IMR-90 (cell line): ENCODE measurements at regions not wholly inside any gene's neighbourhood (a gene's known extent, or its start where the extent isn't known, plus 50 kb on each side); places are given as distances from the start of the nearest gene placed in this dataset.

ENCODE experiments used
- ATAC-seq: fragments of 200-7000 bp; cut with Tn5 transposase; 2 replicates; pipeline ENCODE4 v1.9.1; 2020; ENCODE audit warnings: low read depth, mild to moderate bottlenecking, moderate library complexity
- BruUV-seq: library from RNA; stranded (reverse); fragments of 400-500 nt; replicated peaks from 2 replicates; lab custom pipeline; 2021; lab: Mats Ljungman, UMichigan
- CTCF ChIA-PET: fragments of 300-600 bp; formaldehyde crosslinking; extraction: SDS; loops from one replicate; lab custom pipeline; 2021; ENCODE audit warnings: antibody characterized with exemption; lab: Yijun Ruan, JAX
- POLR2A ChIA-PET: fragments of 300-600 bp; sonication (Branson Sonifier 250); formaldehyde crosslinking; loops from one replicate; lab custom pipeline; 2022; ENCODE audit warnings: antibody characterized with exemption; ENCODE audit not compliant: unreplicated experiment; lab: Charles Lee
- DNase-seq: peaks from one replicate; pipeline ENCODE4 v3.0.0; 2013
- H2AFZ ChIP-seq: replicated peaks from 2 replicates; pipeline ENCODE3; 2013; ENCODE audit warnings: low read length, mild to moderate bottlenecking; ENCODE audit not compliant: poor library complexity
- H2AK5ac ChIP-seq: 2 replicates; pipeline ENCODE4 v1.6.1; 2013; ENCODE audit warnings: low read depth, low read length, inconsistent platforms
- H2AK9ac ChIP-seq: replicated peaks from 2 replicates; pipeline ENCODE3; 2013; ENCODE audit warnings: mild to moderate bottlenecking, low read depth, low read length, moderate library complexity; ENCODE audit not compliant: poor library complexity
- H2BK120ac ChIP-seq: 2 replicates; pipeline ENCODE4 v1.6.1; 2013; ENCODE audit warnings: low read depth, low read length, inconsistent platforms
- H2BK15ac ChIP-seq: 3 replicates; pipeline ENCODE4 v1.6.1; 2013; ENCODE audit warnings: low read depth, low read length, inconsistent platforms
- H2BK20ac ChIP-seq: 2 replicates; pipeline ENCODE4 v1.6.1; 2013; ENCODE audit warnings: low read depth, mild to moderate bottlenecking, inconsistent platforms, low read length, moderate library complexity
- H2BK5ac ChIP-seq: 2 replicates; pipeline ENCODE4 v1.6.1; 2013; ENCODE audit warnings: mild to moderate bottlenecking, low read depth, low read length, inconsistent platforms; ENCODE audit not compliant: poor library complexity, severe bottlenecking
- H3K14ac ChIP-seq: replicated peaks from 2 replicates; pipeline ENCODE4 v1.6.1; 2013; ENCODE audit warnings: low read depth, low read length, inconsistent platforms
- H3K18ac ChIP-seq: 2 replicates; pipeline ENCODE4 v1.6.1; 2013; ENCODE audit warnings: low read depth, low read length, control low read depth
- H3K23ac ChIP-seq: 2 replicates; pipeline ENCODE4 v1.6.1; 2013; ENCODE audit warnings: low read depth, low read length, inconsistent platforms
- H3K27ac ChIP-seq: 2 replicates; pipeline ENCODE4 v1.5.1; 2013; ENCODE audit warnings: mild to moderate bottlenecking, control low read depth, low read length; ENCODE audit not compliant: insufficient read depth
- H3K27me3 ChIP-seq: 2 replicates; pipeline ENCODE4 v1.6.1; 2013; ENCODE audit warnings: low read length; ENCODE audit not compliant: control insufficient read depth, insufficient read depth
- H3K36me3 ChIP-seq: 2 replicates; pipeline ENCODE4 v1.6.1; 2013; ENCODE audit warnings: low read length, mixed read lengths; ENCODE audit not compliant: control insufficient read depth, insufficient read depth
- H3K4ac ChIP-seq: 2 replicates; pipeline ENCODE4 v1.6.1; 2013; ENCODE audit warnings: low read depth, low read length, inconsistent platforms
- H3K4me1 ChIP-seq: 2 replicates; pipeline ENCODE4 v1.6.1; 2013; ENCODE audit warnings: low read length, mixed read lengths; ENCODE audit not compliant: control insufficient read depth, insufficient read depth
- H3K4me2 ChIP-seq: 2 replicates; pipeline ENCODE4 v1.6.1; 2013; ENCODE audit warnings: low read depth, mild to moderate bottlenecking, control low read depth, low read length, moderate library complexity
- H3K4me3 ChIP-seq: 2 replicates; pipeline ENCODE4 v1.5.1; 2013; ENCODE audit warnings: low read depth, mild to moderate bottlenecking, control low read depth, low read length, moderate library complexity; ENCODE audit not compliant: insufficient read depth
- H3K56ac ChIP-seq: 2 replicates; pipeline ENCODE4 v1.6.1; 2013; ENCODE audit warnings: low read length, inconsistent platforms; ENCODE audit not compliant: insufficient read depth; ENCODE audit errors: extremely low read depth
- H3K79me1 ChIP-seq, 2 experiments: 2 replicates each; pipeline ENCODE4 v1.6.1; 2013; ENCODE audit warnings: low read length in 2 of 2, inconsistent platforms in 1 of 2, low read depth in 1 of 2
- H3K9ac ChIP-seq: 2 replicates; pipeline ENCODE4 v1.6.1; 2013; ENCODE audit warnings: low read depth, low read length, control low read depth
- H3K9me1 ChIP-seq: 2 replicates; pipeline ENCODE4 v1.6.1; 2013; ENCODE audit warnings: low read length, inconsistent platforms; ENCODE audit not compliant: insufficient read depth
- H3K9me3 ChIP-seq: 2 replicates; pipeline ENCODE4 v1.6.1; 2013; ENCODE audit warnings: low read length; ENCODE audit not compliant: control insufficient read depth, insufficient read depth
- H4K20me1 ChIP-seq: 2 replicates; pipeline ENCODE4 v1.6.1; 2013; ENCODE audit warnings: low read length, inconsistent platforms; ENCODE audit not compliant: insufficient read depth
- H4K5ac ChIP-seq: 2 replicates; pipeline ENCODE4 v1.6.1; 2013; ENCODE audit warnings: mild to moderate bottlenecking, low read depth, low read length, control low read depth
- H4K8ac ChIP-seq, 2 experiments: 2 replicates each; pipeline ENCODE4 v1.6.1; 2013; ENCODE audit warnings: low read depth in 2 of 2, low read length in 2 of 2, control low read depth in 1 of 2, inconsistent platforms in 1 of 2
- H4K91ac ChIP-seq: 2 replicates; pipeline ENCODE4 v1.6.1; 2013; ENCODE audit warnings: low read depth, low read length, inconsistent platforms; ENCODE audit not compliant: insufficient read depth
- MAZ ChIP-seq: IDR thresholded peaks from 2 replicates; pipeline ENCODE4 v1.6.1; 2012; ENCODE audit warnings: low read depth, mild to moderate bottlenecking, low read length, improper control_type of control experiment, moderate library complexity, borderline replicate concordance
- RFX5 ChIP-seq: IDR thresholded peaks from 2 replicates; pipeline ENCODE4 v1.8.0; 2012; ENCODE audit warnings: low read depth, mild to moderate bottlenecking, low read length, moderate library complexity
- WGBS, 2 experiments: methylation state at CpG; one replicate each; pipeline versions ENCODE4 v1.1.5 to v1.1.7; 2013; ENCODE audit warnings: missing lambda C conversion rate in 2 of 2; ENCODE audit not compliant: insufficient read length in 1 of 2; ENCODE audit errors: extremely low coverage in 2 of 2; 5-methylcytosine and 5-hydroxymethylcytosine counted together
- dilution Hi-C: fragments of 300-500 bp; cut with HindIII; formaldehyde crosslinking; loops from one replicate; pipeline ENCODE4 v1.14.3; 2018; ENCODE audit warnings: low sequenced_read_pairs; ENCODE audit not compliant: unreplicated experiment
- in situ Hi-C: fragments of 300-500 bp; cut with MboI; formaldehyde crosslinking; loops from 3 replicates; pipeline ENCODE4 v1.14.3; 2019; ENCODE audit warnings: low sequenced_read_pairs, inconsistent platforms, mixed read lengths
- intact Hi-C: fragments of 100-400 bp; cut with micrococcal nuclease; formaldehyde crosslinking; loops from 2 replicates; pipeline ENCODE4 v1.10.0; 2022
- TF ChIP-seq, protein P1 (sequence below): conservative IDR thresholded peaks from 2 replicates; pipeline ENCODE4 v1.5.1; 2012; ENCODE audit warnings: mild to moderate bottlenecking, low read depth, low read length, improper control_type of control experiment

- DNase-seq, result no peak
- ATAC-seq, result no peak
- dilution Hi-C loops (no loop called here), intact Hi-C loops (no loop called here), in situ Hi-C loops (no loop called here)
- Histone ChIP-seq H3K23ac (no peak overlapping the region), H3K18ac (no peak overlapping the region), H4K5ac (no peak overlapping the region), H3K4ac (no peak overlapping the region), H2BK5ac (no peak overlapping the region), H2BK20ac (no peak overlapping the region), H2BK120ac (no peak overlapping the region), H2AK9ac (no peak overlapping the region), H2AFZ (no peak overlapping the region), H2AK5ac (no peak overlapping the region), H3K14ac (no peak overlapping the region), H2BK15ac (no peak overlapping the region), H3K27me3 (no peaks in the 10 kb centered on the region), H3K4me3 (no peak overlapping the region), H3K4me1 (no peaks in the 10 kb centered on the region), H3K56ac (no peak overlapping the region), H3K9ac (no peak overlapping the region), H3K36me3 (no peaks in the 10 kb centered on the region), H3K79me1 (no peaks in the 10 kb centered on the region), H3K27ac (no peak overlapping the region), H3K9me1 (no peaks in the 10 kb centered on the region), H4K8ac (no peak overlapping the region), H4K20me1 (no peaks in the 10 kb centered on the region), H4K91ac (no peak overlapping the region), H3K9me3 (peaks cover 22% of the 10 kb centered on the region), H3K4me2 (no peak overlapping the region)
- ChIA-PET CTCF (no interaction called here), POLR2A (no interaction called here)
- no TSS peak for BruUV-seq
- TF ChIP-seq RFX5 (no peak), MAZ (no peak)
- TF ChIP-seq, protein P1, sequence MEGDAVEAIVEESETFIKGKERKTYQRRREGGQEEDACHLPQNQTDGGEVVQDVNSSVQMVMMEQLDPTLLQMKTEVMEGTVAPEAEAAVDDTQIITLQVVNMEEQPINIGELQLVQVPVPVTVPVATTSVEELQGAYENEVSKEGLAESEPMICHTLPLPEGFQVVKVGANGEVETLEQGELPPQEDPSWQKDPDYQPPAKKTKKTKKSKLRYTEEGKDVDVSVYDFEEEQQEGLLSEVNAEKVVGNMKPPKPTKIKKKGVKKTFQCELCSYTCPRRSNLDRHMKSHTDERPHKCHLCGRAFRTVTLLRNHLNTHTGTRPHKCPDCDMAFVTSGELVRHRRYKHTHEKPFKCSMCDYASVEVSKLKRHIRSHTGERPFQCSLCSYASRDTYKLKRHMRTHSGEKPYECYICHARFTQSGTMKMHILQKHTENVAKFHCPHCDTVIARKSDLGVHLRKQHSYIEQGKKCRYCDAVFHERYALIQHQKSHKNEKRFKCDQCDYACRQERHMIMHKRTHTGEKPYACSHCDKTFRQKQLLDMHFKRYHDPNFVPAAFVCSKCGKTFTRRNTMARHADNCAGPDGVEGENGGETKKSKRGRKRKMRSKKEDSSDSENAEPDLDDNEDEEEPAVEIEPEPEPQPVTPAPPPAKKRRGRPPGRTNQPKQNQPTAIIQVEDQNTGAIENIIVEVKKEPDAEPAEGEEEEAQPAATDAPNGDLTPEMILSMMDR, result no peak
- WGBS, 2 experiments, result no CpG with 5 or more reads among the region's 3 CpGs
These were observed 658.4 kb downstream of the TLR4 start for GRCh38 chr9:118362596-118362995.
